ENCODE measurements at regions not wholly inside any gene's neighbourhood (a gene's known extent, or its start where the extent isn't known, plus 50 kb on each side); places are given as distances from the start of the nearest gene placed in this dataset.

- no peak overlapping the region for H3K9ac ChIP-seq (ENCODE audit: low read depth in 2 of 2, low read length in 2 of 2)
- no peaks in the 10 kb centered on the region for H3K9me3 ChIP-seq
- DNase-seq = no peak
- no peak for TF ChIP-seq CTCF (IDR thresholded peaks at IDR 0.05)
- intact Hi-C loops (cut with DNase I) = loop anchor here (10.0 kb wide), 1 partner anchor 120 kb away; no protein-coding TSS in a partner anchor
- peaks cover 7% of the 10 kb centered on the region for H3K4me1 ChIP-seq
- no peaks in the 10 kb centered on the region for H3K27me3 ChIP-seq
- no peak overlapping the region for H3K4me3 ChIP-seq
- H3K36me3 ChIP-seq = no peaks in the 10 kb centered on the region
- H3K27ac ChIP-seq = no peak overlapping the region
Measured at GRCh38 chr9:91034521-91034920, 232.9 kb downstream of the SYK start.

DNA sequence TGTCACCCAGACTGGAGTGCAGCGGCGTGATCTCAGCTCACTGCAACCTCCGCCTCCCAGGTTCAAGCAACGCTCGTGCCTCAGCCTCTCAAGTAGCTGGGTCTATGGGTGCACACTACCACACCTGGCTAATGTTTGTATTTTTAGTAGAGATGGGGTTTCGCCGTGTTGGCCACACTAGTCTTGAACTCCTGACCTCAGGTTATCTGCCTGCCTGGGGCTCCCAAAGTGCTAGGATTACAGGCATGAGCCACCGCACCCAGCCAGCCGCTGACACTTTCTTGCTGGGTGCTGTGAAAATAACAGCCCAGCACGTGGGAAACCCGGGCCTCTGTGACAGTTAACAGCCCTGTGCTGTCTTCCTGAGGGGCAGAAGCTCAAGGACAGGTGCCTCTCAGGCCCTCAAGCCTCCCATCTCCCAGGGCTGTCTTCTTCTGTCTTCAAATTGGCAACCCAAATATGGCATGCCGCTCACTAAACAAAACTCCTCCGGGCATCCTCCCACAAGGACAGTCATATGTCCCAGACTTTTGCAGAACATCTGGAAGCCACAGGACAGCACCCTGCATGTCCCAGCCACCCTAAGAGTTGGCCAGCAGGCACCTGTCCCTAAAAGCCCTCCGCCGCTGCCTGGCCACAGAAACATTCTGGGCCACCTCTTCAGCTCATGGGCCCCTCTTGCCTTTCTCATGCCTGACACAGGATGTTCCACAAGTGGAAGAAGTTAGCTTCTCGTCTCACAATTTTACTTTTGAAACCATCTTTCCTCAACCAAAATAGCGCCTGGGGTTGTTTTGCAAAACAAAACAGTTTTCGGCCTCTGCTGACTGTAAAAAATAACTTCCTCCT lies 233.6 kb downstream of the SYK start:
- no peak for TF ChIP-seq CTCF (IDR thresholded peaks at IDR 0.05)
- Histone ChIP-seq H3K9ac (ENCODE audit: low read depth in 2 of 2, low read length in 2 of 2) (no peak overlapping the region), H3K27me3 (no peaks in the 10 kb centered on the region), H3K9me3 (no peaks in the 10 kb centered on the region), H3K4me3 (no peak overlapping the region), H3K4me1 (peaks cover 7% of the 10 kb centered on the region), H3K36me3 (no peaks in the 10 kb centered on the region), H3K27ac (no peak overlapping the region)
- no peak for DNase-seq
- intact Hi-C loops (cut with DNase I) = loop anchor here (10.0 kb wide), 1 partner anchor 120 kb away; no protein-coding TSS in a partner anchor

DNA sequence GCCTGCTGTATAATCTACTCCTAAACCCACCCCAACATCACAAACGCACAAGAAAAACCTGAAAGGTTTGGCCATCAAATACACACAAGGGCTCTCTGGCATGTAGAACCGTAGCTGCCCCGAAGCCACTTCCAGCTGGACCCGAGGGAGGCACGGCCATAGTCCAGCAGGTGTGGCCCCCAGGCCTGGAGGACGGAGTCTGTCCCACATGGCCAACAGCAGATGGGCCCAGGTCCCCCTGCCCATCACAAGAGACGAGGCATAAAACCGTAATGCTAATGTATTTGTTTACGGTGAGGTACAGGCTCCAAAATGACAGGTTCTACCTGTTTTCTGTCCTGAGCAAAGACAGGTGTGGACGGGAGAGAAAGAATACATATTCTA lies 234.2 kb downstream of the SYK start:
- H3K9ac ChIP-seq (ENCODE audit: low read depth in 2 of 2, low read length in 2 of 2) = no peak overlapping the region
- DNase-seq = no peak
- H3K4me1 ChIP-seq = peaks cover 7% of the 10 kb centered on the region
- H3K36me3 ChIP-seq = no peaks in the 10 kb centered on the region
- no peak overlapping the region for H3K27ac ChIP-seq
- H3K27me3 ChIP-seq = no peaks in the 10 kb centered on the region
- no peak for TF ChIP-seq CTCF (IDR thresholded peaks at IDR 0.05)
- no peak overlapping the region for H3K4me3 ChIP-seq
- intact Hi-C loops (cut with DNase I) = loop anchor here (10.0 kb wide), 1 partner anchor 121 kb away; no protein-coding TSS in a partner anchor
- no peaks in the 10 kb centered on the region for H3K9me3 ChIP-seq

GRCh38 chr9:91036356-91036755 lies 234.7 kb downstream of the SYK start:
- no peaks in the 10 kb centered on the region for H3K9me3 ChIP-seq
- no peaks in the 10 kb centered on the region for H3K36me3 ChIP-seq
- intact Hi-C loops (cut with DNase I) = loop anchor here (10.0 kb wide), 1 partner anchor 122 kb away; no protein-coding TSS in a partner anchor
- no peak overlapping the region for H3K9ac ChIP-seq (ENCODE audit: low read depth in 2 of 2, low read length in 2 of 2)
- H3K27ac ChIP-seq = no peak overlapping the region
- H3K4me1 ChIP-seq = peaks cover 7% of the 10 kb centered on the region
- H3K27me3 ChIP-seq = no peaks in the 10 kb centered on the region
- TF ChIP-seq CTCF (IDR thresholded peaks at IDR 0.05) = no peak
- DNase-seq = no peak
- no peak overlapping the region for H3K4me3 ChIP-seq

DNA sequence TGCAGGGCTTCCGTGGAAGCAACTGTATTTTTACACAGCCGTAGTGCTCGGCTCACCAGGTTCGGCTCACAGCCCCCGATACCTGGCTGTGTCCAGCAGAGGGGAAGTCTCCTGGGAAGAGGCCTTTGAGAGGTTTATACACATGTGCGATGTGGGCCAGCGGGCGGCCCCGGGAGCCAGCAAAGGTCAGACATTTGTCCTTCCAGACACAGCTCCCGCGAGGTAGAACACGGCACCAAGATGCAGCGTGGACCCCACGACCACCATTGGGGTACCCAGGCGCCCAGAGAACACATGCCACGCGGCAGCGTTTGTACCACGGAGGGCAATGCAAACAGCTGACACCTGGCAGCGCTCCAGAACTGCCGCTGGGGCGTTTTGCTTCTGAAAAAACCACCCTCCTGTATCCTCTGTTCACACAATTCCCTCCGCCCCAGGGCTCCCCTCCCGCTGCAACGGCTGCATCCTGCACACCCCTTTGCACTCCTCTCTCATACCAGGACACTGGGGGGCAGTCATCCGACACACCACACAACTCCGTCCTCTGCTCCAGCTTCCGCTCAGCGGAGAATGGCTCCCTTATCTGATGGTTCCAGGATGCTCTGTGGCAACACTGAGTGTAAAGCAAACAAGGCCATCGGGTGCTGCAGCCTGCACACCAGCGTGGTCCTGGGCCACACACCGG lies 235.3 kb downstream of the SYK start:
- intact Hi-C loops (cut with DNase I) = loop anchor here (10.0 kb wide), 1 partner anchor 122 kb away; no protein-coding TSS in a partner anchor
- peak; percentile 51 for TF ChIP-seq CTCF (IDR thresholded peaks at IDR 0.05)
- no peaks in the 10 kb centered on the region for H3K27me3 ChIP-seq
- peaks cover 7% of the 10 kb centered on the region for H3K4me1 ChIP-seq
- no peaks in the 10 kb centered on the region for H3K9me3 ChIP-seq
- peak overlapping the region in 1 of 2 donors; percentile 1 for H3K9ac ChIP-seq (ENCODE audit: low read depth in 2 of 2, low read length in 2 of 2)
- peak; percentile 85 for DNase-seq
- no peaks in the 10 kb centered on the region for H3K36me3 ChIP-seq
- no peak overlapping the region for H3K4me3 ChIP-seq
- H3K27ac ChIP-seq = peak overlapping the region; percentile 31

Measured in colonic mucosa (tissue), 4 donors.